Caco-2 (cell line): ENCODE measurements at regions not wholly inside any gene's neighbourhood (a gene's known extent, or its start where the extent isn't known, plus 50 kb on each side); places are given as distances from the start of the nearest gene placed in this dataset.

Experiments used
- BruUV-seq: library from RNA; stranded (reverse); fragments of 400-500 nt; replicated peaks from 2 replicates; lab custom pipeline; 2021; lab: Mats Ljungman, UMichigan
- CTCF ChIA-PET: fragments of 300-600 bp; sonication (Branson Sonifier 250); formaldehyde crosslinking; loops from one replicate; lab custom pipeline; 2022; ENCODE audit warnings: antibody characterized with exemption; lab: Charles Lee
- POLR2A ChIA-PET: fragments of 300-600 bp; sonication (Branson Sonifier 250); formaldehyde crosslinking; loops from one replicate; lab custom pipeline; 2022; ENCODE audit warnings: antibody characterized with exemption; lab: Charles Lee
- DNase-seq, 2 experiments: peaks; one replicate each; pipeline versions ENCODE4 v3.0.0 to v3.0.0-alpha.2; 2020 to 2022
- H3K27me3 ChIP-seq: replicated peaks from 2 replicates; pipeline ENCODE4 v1.6.0; 2011; ENCODE audit warnings: low read length; ENCODE audit not compliant: control insufficient read depth, insufficient read depth
- H3K36me3 ChIP-seq: 2 replicates; pipeline ENCODE4 v1.5.1; 2011; ENCODE audit warnings: low read length; ENCODE audit not compliant: control insufficient read depth, insufficient read depth
- H3K4me1 ChIP-seq: fragments of 250-450 bp; sonication (Bioruptor Pico); 2 replicates; pipeline ENCODE4 v1.5.1; 2020; ENCODE audit warnings: mild to moderate bottlenecking
- H3K4me3 ChIP-seq: 2 replicates; pipeline ENCODE4 v1.5.1; 2011; ENCODE audit warnings: low read depth, mild to moderate bottlenecking, control low read depth, low read length
- H3K9me3 ChIP-seq: fragments of 250-450 bp; sonication (Bioruptor Pico); 2 replicates; pipeline ENCODE4 v1.5.1; 2020; ENCODE audit warnings: mild to moderate bottlenecking, moderate library complexity
- H3K27ac Mint-ChIP-seq: one replicate; pipeline ENCODE4 v1.8.0; 2022; ENCODE audit warnings: mixed read lengths; ENCODE audit not compliant: unreplicated experiment
- H3K27me3 Mint-ChIP-seq: one replicate; pipeline ENCODE4 v1.8.0; 2022; ENCODE audit warnings: mixed read lengths; ENCODE audit not compliant: insufficient read depth, unreplicated experiment
- H3K36me3 Mint-ChIP-seq: one replicate; pipeline ENCODE4 v1.8.0; 2022; ENCODE audit warnings: mild to moderate bottlenecking, mixed read lengths; ENCODE audit not compliant: insufficient read depth, unreplicated experiment
- H3K4me1 Mint-ChIP-seq: one replicate; pipeline ENCODE4 v1.8.0; 2022; ENCODE audit warnings: low read depth, mixed read lengths; ENCODE audit not compliant: unreplicated experiment
- H3K4me3 Mint-ChIP-seq: one replicate; pipeline ENCODE4 v1.8.0; 2022; ENCODE audit warnings: mild to moderate bottlenecking, moderate library complexity, mixed read lengths; ENCODE audit not compliant: unreplicated experiment
- H3K9me3 Mint-ChIP-seq: one replicate; pipeline ENCODE4 v1.8.0; 2022; ENCODE audit warnings: mixed read lengths; ENCODE audit not compliant: unreplicated experiment
- intact Hi-C: fragments of 100-400 bp; cut with micrococcal nuclease; formaldehyde crosslinking; loops from one replicate; pipeline ENCODE4 v1.10.0; 2022; ENCODE audit not compliant: unreplicated experiment
- TF ChIP-seq, protein P1 (sequence below), 2 experiments: fragments of 200-600 bp in 1 of 2; IDR thresholded peaks; 1 replicate in 1 of 2; 2 replicates in 1 of 2; pipeline versions ENCODE4 v1.5.1 to v1.8.0; 2011 to 2022; ENCODE audit warnings: antibody characterized with exemption in 1 of 2, control low read depth in 1 of 2, inconsistent platforms in 1 of 2, low read depth in 1 of 2, low read length in 1 of 2, mild to moderate bottlenecking in 1 of 2, moderate library complexity in 1 of 2; ENCODE audit not compliant: insufficient read depth in 1 of 2, severe bottlenecking in 1 of 2, unreplicated experiment in 1 of 2

DNA sequence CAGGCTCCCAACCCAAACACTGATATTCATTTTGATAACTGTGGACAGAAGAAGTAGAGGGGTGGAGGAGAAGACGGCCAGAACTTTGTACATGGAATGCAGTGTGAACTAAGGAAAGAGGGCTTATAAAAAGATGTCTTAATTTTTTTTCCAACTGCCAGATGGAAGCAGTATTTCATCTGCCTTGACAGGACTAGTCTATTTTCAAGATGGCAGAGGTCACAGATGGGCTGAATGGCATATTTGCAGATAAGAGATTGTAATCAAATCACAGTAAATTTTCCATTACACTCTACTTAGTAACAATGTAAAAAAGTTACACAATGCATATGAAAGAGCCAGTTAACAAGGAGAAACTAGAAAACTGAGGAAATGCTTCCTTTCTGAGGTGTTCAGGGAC, 246.8 kb upstream of the FMN2 start:
- BruUV-seq: no TSS peak
- Histone ChIP-seq H3K36me3 (no peaks in the 10 kb centered on the region), H3K9me3 (no peaks in the 10 kb centered on the region), H3K4me1 (no peaks in the 10 kb centered on the region), H3K27me3 (no peaks in the 10 kb centered on the region), H3K4me3 (no peak overlapping the region)
- TF ChIP-seq, protein P1, sequence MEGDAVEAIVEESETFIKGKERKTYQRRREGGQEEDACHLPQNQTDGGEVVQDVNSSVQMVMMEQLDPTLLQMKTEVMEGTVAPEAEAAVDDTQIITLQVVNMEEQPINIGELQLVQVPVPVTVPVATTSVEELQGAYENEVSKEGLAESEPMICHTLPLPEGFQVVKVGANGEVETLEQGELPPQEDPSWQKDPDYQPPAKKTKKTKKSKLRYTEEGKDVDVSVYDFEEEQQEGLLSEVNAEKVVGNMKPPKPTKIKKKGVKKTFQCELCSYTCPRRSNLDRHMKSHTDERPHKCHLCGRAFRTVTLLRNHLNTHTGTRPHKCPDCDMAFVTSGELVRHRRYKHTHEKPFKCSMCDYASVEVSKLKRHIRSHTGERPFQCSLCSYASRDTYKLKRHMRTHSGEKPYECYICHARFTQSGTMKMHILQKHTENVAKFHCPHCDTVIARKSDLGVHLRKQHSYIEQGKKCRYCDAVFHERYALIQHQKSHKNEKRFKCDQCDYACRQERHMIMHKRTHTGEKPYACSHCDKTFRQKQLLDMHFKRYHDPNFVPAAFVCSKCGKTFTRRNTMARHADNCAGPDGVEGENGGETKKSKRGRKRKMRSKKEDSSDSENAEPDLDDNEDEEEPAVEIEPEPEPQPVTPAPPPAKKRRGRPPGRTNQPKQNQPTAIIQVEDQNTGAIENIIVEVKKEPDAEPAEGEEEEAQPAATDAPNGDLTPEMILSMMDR (IDR thresholded peaks at IDR 0.05; ENCODE audit: insufficient read depth in 1 of 2, low read depth in 1 of 2, low read length in 1 of 2, severe bottlenecking in 1 of 2, unreplicated experiment in 1 of 2): no peak
- DNase-seq: no peak
- no peaks in the 10 kb centered on the region for H3K9me3 Mint-ChIP-seq
- no peaks in the 10 kb centered on the region for H3K4me1 Mint-ChIP-seq
- H3K27me3 Mint-ChIP-seq: no peaks in the 10 kb centered on the region
- intact Hi-C loops: no loop called here
- ChIA-PET POLR2A (no interaction called here), CTCF (no interaction called here)
- no peak overlapping the region for H3K4me3 Mint-ChIP-seq
- no peaks in the 10 kb centered on the region for H3K36me3 Mint-ChIP-seq
- H3K27ac Mint-ChIP-seq: no peak overlapping the region

DNA sequence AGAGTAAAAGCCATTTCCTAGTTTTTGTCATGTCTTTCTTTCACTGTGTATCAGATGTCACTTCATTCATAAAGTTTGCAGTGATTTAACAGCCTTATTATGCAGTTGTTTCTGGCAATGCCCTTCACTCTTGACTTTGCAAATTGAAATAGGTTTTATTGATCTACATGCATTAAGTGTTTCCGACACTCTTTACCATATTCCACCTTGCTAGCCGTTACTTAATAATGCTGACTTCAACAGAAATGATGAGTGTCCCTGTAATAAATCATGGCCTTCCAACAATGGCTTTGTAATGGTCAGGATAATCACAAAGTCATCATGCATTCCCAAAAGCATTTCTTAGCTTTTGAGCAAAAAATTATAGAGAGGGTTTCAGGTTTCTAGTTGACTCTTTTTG, 236.8 kb upstream of the FMN2 start:
- no TSS peak for BruUV-seq
- H3K4me1 ChIP-seq: no peaks in the 10 kb centered on the region
- no peak for DNase-seq
- H3K4me3 ChIP-seq: no peak overlapping the region
- H3K4me3 Mint-ChIP-seq: no peak overlapping the region
- no peaks in the 10 kb centered on the region for H3K27me3 Mint-ChIP-seq
- intact Hi-C loops: no loop called here
- H3K36me3 ChIP-seq: no peaks in the 10 kb centered on the region
- H3K27me3 ChIP-seq: no peaks in the 10 kb centered on the region
- no peak overlapping the region for H3K27ac Mint-ChIP-seq
- POLR2A ChIA-PET: no interaction called here
- TF ChIP-seq, protein P1 (IDR thresholded peaks at IDR 0.05; ENCODE audit: insufficient read depth in 1 of 2, low read depth in 1 of 2, low read length in 1 of 2, severe bottlenecking in 1 of 2, unreplicated experiment in 1 of 2): no peak
- no peaks in the 10 kb centered on the region for H3K9me3 ChIP-seq
- H3K4me1 Mint-ChIP-seq: no peaks in the 10 kb centered on the region
- CTCF ChIA-PET: no interaction called here
- H3K36me3 Mint-ChIP-seq: no peaks in the 10 kb centered on the region
- H3K9me3 Mint-ChIP-seq: peaks cover 10% of the 10 kb centered on the region

GRCh38 chr1:239856067-239856466, 235.6 kb upstream of the FMN2 start:
- no peaks in the 10 kb centered on the region for H3K4me1 ChIP-seq
- intact Hi-C loops: no loop called here
- peaks cover 10% of the 10 kb centered on the region for H3K9me3 Mint-ChIP-seq
- no peaks in the 10 kb centered on the region for H3K27me3 ChIP-seq
- CTCF ChIA-PET: no interaction called here
- no peaks in the 10 kb centered on the region for H3K36me3 Mint-ChIP-seq
- H3K27me3 Mint-ChIP-seq: no peaks in the 10 kb centered on the region
- DNase-seq: no peak
- POLR2A ChIA-PET: no interaction called here
- no peaks in the 10 kb centered on the region for H3K4me1 Mint-ChIP-seq
- TF ChIP-seq, protein P1 (IDR thresholded peaks at IDR 0.05; ENCODE audit: insufficient read depth in 1 of 2, low read depth in 1 of 2, low read length in 1 of 2, severe bottlenecking in 1 of 2, unreplicated experiment in 1 of 2): no peak
- H3K4me3 ChIP-seq: no peak overlapping the region
- H3K36me3 ChIP-seq: no peaks in the 10 kb centered on the region
- no TSS peak for BruUV-seq
- no peak overlapping the region for H3K27ac Mint-ChIP-seq
- no peak overlapping the region for H3K4me3 Mint-ChIP-seq
- H3K9me3 ChIP-seq: no peaks in the 10 kb centered on the region
